Neural cell (in vitro differentiated cells): ENCODE measurements at regions not wholly inside any gene's neighbourhood (a gene's known extent, or its start where the extent isn't known, plus 50 kb on each side); places are given as distances from the start of the nearest gene placed in this dataset.

Source experiments
- H2AFZ ChIP-seq: fragments of 200-600, 300-800 bp; sonication (generic), shearing (Covaris generic); 2 replicates; pipeline ENCODE4 v1.6.0; 2014; ENCODE audit warnings: low read depth, mild to moderate bottlenecking, antibody characterized with exemption, low read length, moderate library complexity
- H3F3A ChIP-seq: fragments of 200-600 bp; shearing (Covaris generic); 2 replicates; pipeline ENCODE4 v1.6.1; 2016; ENCODE audit warnings: mild to moderate bottlenecking, moderate library complexity, mixed read lengths, antibody characterized with exemption, low read length; ENCODE audit not compliant: insufficient read depth, poor library complexity, severe bottlenecking
- H3K27ac ChIP-seq: fragments of 200-600, 300-800 bp; sonication (generic), shearing (Covaris generic); 2 replicates; pipeline ENCODE4 v1.5.1; 2014; ENCODE audit warnings: mild to moderate bottlenecking, low read length, moderate library complexity
- H3K27me3 ChIP-seq: fragments of 300-800, 200-600 bp; sonication (generic), shearing (Covaris generic); 2 replicates; pipeline ENCODE4 v1.6.0; 2014; ENCODE audit warnings: mild to moderate bottlenecking, low read depth, low read length, moderate library complexity; ENCODE audit not compliant: insufficient read depth
- H3K36me3 ChIP-seq: fragments of 300-800, 200-600 bp; sonication (generic), shearing (Covaris generic); 2 replicates; pipeline ENCODE4 v1.5.1; 2014; ENCODE audit warnings: mild to moderate bottlenecking, antibody characterized with exemption, low read length, moderate library complexity; ENCODE audit not compliant: insufficient read depth
- H3K4me2 ChIP-seq: fragments of 300-800, 200-600 bp; sonication (generic), shearing (Covaris generic); 2 replicates; pipeline ENCODE4 v1.6.0; 2014; ENCODE audit warnings: mild to moderate bottlenecking, low read length
- H3K4me3 ChIP-seq: fragments of 300-800, 200-600 bp; sonication (generic), shearing (Covaris generic); 2 replicates; pipeline ENCODE4 v1.5.1; 2014; ENCODE audit warnings: mild to moderate bottlenecking, low read length, moderate library complexity
- H3K79me2 ChIP-seq: fragments of 200-600 bp; shearing (Covaris generic); replicated peaks from 2 replicates; pipeline ENCODE4 v1.6.0; 2014; ENCODE audit warnings: mild to moderate bottlenecking, low read length, moderate library complexity; ENCODE audit not compliant: insufficient read depth
- H3K9ac ChIP-seq: fragments of 300-800, 200-600 bp; sonication (generic), shearing (Covaris generic); 2 replicates; pipeline ENCODE4 v1.6.1; 2016; ENCODE audit warnings: mild to moderate bottlenecking, low read length, mixed read lengths
- H3K9me2 ChIP-seq: fragments of 200-600 bp; shearing (Covaris generic); 2 replicates; pipeline ENCODE4 v1.6.1; 2016; ENCODE audit warnings: mild to moderate bottlenecking, low read length, mixed read lengths; ENCODE audit not compliant: insufficient read depth
- H3K9me3 ChIP-seq: fragments of 200-600, 300-800 bp; sonication (generic), shearing (Covaris generic); 2 replicates; pipeline ENCODE4 v1.6.1; 2016; ENCODE audit warnings: mild to moderate bottlenecking, mixed run types, low read length, moderate library complexity, mixed read lengths
- H4K20me1 ChIP-seq: fragments of 200-600 bp; shearing (Covaris generic); 2 replicates; pipeline ENCODE4 v1.6.1; 2016; ENCODE audit warnings: mild to moderate bottlenecking, mixed run types; ENCODE audit not compliant: insufficient read depth
- EP300 ChIP-seq: fragments of 450-650 bp; conservative IDR thresholded peaks from 2 replicates; pipeline ENCODE4 v1.6.1; 2014; ENCODE audit warnings: antibody characterized with exemption, mild to moderate bottlenecking, moderate library complexity; ENCODE audit not compliant: poor library complexity, severe bottlenecking
- EZH2 ChIP-seq: fragments of 200-600, 300-800 bp; shearing (Covaris generic), sonication (generic); IDR thresholded peaks from 2 replicates; pipeline ENCODE4 v1.6.1; 2014; ENCODE audit warnings: antibody characterized with exemption, low read length, borderline replicate concordance, mild to moderate bottlenecking; ENCODE audit not compliant: insufficient read depth, poor library complexity, severe bottlenecking
- MXI1 ChIP-seq: fragments of 450-650 bp; conservative IDR thresholded peaks from 2 replicates; pipeline ENCODE4 v1.6.1; 2014; ENCODE audit warnings: antibody characterized with exemption, mild to moderate bottlenecking; ENCODE audit not compliant: poor library complexity, severe bottlenecking
- POLR2AphosphoS5 ChIP-seq: IDR thresholded peaks from 2 replicates; pipeline ENCODE4 v1.6.1; 2012
- RAD21 ChIP-seq: fragments of 450-650 bp; conservative IDR thresholded peaks from 2 replicates; pipeline ENCODE4 v1.6.1; 2014; ENCODE audit warnings: antibody characterized with exemption, mild to moderate bottlenecking, moderate library complexity
- REST ChIP-seq: IDR thresholded peaks from 2 replicates; pipeline ENCODE4 v1.6.1; 2012; ENCODE audit warnings: borderline replicate concordance
- SMC3 ChIP-seq: fragments of 450-650 bp; conservative IDR thresholded peaks from 2 replicates; pipeline ENCODE4 v1.6.1; 2014; ENCODE audit warnings: antibody characterized with exemption, mild to moderate bottlenecking, moderate library complexity; ENCODE audit not compliant: poor library complexity
- TAF1 ChIP-seq: IDR thresholded peaks from 2 replicates; pipeline ENCODE4 v1.6.1; 2012; ENCODE audit warnings: low read depth
- TF ChIP-seq, protein P1 (sequence below): fragments of 450-650 bp; IDR thresholded peaks from 2 replicates; pipeline ENCODE4 v1.5.1; 2014; ENCODE audit warnings: antibody characterized with exemption, mild to moderate bottlenecking, moderate library complexity; ENCODE audit not compliant: poor library complexity, severe bottlenecking

DNA sequence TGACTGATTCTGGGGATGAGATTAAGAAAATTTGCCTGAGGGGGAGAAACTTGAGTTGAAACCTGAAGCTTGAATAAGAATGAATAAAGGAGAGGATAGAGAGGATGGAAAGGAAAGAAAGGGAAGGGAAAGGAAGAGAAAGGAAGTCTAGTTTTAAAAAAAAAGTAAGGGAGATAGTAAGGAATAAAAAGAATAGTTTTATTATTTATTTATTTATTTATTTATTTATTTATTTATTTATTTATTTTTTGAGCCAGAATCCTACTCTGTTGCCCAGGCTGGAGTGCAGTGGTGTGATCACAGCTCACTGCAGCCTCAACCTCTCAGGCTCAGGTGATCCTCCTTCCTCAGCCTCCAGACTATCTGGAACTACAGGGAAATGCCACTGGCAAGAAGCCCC is 62.0 kb upstream of the NAF1 start:
- Histone ChIP-seq H3K9me2 (no peaks in the 10 kb centered on the region), H3K27ac (no peak overlapping the region), H3K36me3 (no peaks in the 10 kb centered on the region), H4K20me1 (no peaks in the 10 kb centered on the region), H3K79me2 (no peaks in the 10 kb centered on the region), H3K4me3 (no peak overlapping the region), H3K9me3 (no peaks in the 10 kb centered on the region), H3F3A (no peaks in the 10 kb centered on the region), H3K4me2 (no peak overlapping the region), H3K27me3 (no peaks in the 10 kb centered on the region), H3K9ac (no peak overlapping the region), H2AFZ (no peak overlapping the region)
- TF ChIP-seq MXI1 (no peak), EP300 (no peak), REST (no peak), SMC3 (no peak)
- TF ChIP-seq, protein P1, sequence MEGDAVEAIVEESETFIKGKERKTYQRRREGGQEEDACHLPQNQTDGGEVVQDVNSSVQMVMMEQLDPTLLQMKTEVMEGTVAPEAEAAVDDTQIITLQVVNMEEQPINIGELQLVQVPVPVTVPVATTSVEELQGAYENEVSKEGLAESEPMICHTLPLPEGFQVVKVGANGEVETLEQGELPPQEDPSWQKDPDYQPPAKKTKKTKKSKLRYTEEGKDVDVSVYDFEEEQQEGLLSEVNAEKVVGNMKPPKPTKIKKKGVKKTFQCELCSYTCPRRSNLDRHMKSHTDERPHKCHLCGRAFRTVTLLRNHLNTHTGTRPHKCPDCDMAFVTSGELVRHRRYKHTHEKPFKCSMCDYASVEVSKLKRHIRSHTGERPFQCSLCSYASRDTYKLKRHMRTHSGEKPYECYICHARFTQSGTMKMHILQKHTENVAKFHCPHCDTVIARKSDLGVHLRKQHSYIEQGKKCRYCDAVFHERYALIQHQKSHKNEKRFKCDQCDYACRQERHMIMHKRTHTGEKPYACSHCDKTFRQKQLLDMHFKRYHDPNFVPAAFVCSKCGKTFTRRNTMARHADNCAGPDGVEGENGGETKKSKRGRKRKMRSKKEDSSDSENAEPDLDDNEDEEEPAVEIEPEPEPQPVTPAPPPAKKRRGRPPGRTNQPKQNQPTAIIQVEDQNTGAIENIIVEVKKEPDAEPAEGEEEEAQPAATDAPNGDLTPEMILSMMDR, result no peak

- H3K27ac ChIP-seq, result no peak overlapping the region
- no peaks in the 10 kb centered on the region for H3K27me3 ChIP-seq
- H3K9me2 ChIP-seq, result no peaks in the 10 kb centered on the region
- no peaks in the 10 kb centered on the region for H3K79me2 ChIP-seq
- no peaks in the 10 kb centered on the region for H4K20me1 ChIP-seq
- H3K4me3 ChIP-seq, result no peak overlapping the region
- H3K9ac ChIP-seq, result no peak overlapping the region
- no peaks in the 10 kb centered on the region for H3F3A ChIP-seq
- no peak for TF ChIP-seq POLR2AphosphoS5
- no peak for TF ChIP-seq TAF1
- TF ChIP-seq, protein P1, result no peak
- no peak for TF ChIP-seq EZH2
- TF ChIP-seq MXI1, result no peak
- TF ChIP-seq RAD21, result no peak
- TF ChIP-seq SMC3, result no peak
- TF ChIP-seq EP300, result no peak
- no peaks in the 10 kb centered on the region for H3K36me3 ChIP-seq
- no peaks in the 10 kb centered on the region for H3K9me3 ChIP-seq
- no peak overlapping the region for H3K4me2 ChIP-seq
- H2AFZ ChIP-seq, result no peak overlapping the region
Measured at GRCh38 chr4:163221467-163221866, 54.8 kb upstream of the NAF1 start.
